DMS 273 (cell line): ENCODE measurements at regions not wholly inside any gene's neighbourhood (a gene's known extent, or its start where the extent isn't known, plus 50 kb on each side); places are given as distances from the start of the nearest gene placed in this dataset.
A peak's percentile ranks its signal among the peaks of the same experiment; 100 is the strongest.

Source experiments
- DNase-seq: peaks from one replicate; lab custom pipeline; 2025; ENCODE audit not compliant: unreplicated experiment; lab: John Stamatoyannopoulos, UW

- peak; percentile 60 for DNase-seq
Observed at GRCh38 chr7:35747611-35748010, 52.7 kb upstream of the HERPUD2 start.

GRCh38 chr7:35748371-35748770, 52.5 kb upstream of the SEPTIN7 start:
- DNase-seq, result no peak

DNA sequence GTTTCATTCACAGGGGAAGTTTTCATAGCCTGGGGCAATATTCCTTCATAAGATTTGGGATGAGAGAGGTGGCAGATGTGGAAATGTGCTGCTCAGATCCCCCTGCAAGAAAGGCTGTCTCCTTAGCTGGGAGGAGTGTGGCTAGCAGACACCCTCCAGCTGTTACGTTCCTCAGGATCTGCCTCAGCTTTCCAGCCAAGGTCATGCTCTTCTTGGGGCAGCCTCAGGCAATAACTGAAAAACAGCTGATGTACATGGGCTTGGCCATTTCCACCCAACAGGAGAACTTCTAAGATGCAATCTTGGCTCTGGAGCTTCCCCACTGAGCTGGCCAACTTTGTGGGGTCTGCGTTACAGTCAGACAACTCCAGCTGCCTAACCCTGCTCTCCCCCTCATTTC, 51.3 kb upstream of the SEPTIN7 start:
- peak; percentile 56 for DNase-seq
